GM13977 (cell line): ENCODE measurements at regions not wholly inside any gene's neighbourhood (a gene's known extent, or its start where the extent isn't known, plus 50 kb on each side); places are given as distances from the start of the nearest gene placed in this dataset.

Source experiments
- DNase-seq: peaks from one replicate; pipeline ENCODE4 v3.0.0; 2012; ENCODE audit warnings: low spot score
- CTCF ChIP-seq: IDR thresholded peaks from 2 replicates; pipeline ENCODE4 v1.5.1; 2012; ENCODE audit warnings: mild to moderate bottlenecking, control low read depth; ENCODE audit not compliant: insufficient read depth; ENCODE audit errors: extremely low read depth, missing control alignments
- in situ Hi-C: fragments of 300-500 bp; cut with MboI; formaldehyde crosslinking; loops from one replicate; pipeline ENCODE4 v1.12.0; 2022; ENCODE audit warnings: low sequenced_read_pairs, low pct_unique_long_range_greater_than_20kb, mixed read lengths, inconsistent platforms; ENCODE audit not compliant: unreplicated experiment

- in situ Hi-C loops: no loop called here
- DNase-seq: no peak
- no peak for TF ChIP-seq CTCF
These were observed 72.2 kb upstream of the STOX2 start for GRCh38 chr4:183832776-183833450.

GRCh38 chr4:183834252-183834651 lies 70.9 kb upstream of the STOX2 start:
- no peak for TF ChIP-seq CTCF
- in situ Hi-C loops: no loop called here
- no peak for DNase-seq

- TF ChIP-seq CTCF: no peak
- in situ Hi-C loops: no loop called here
- no peak for DNase-seq
These were observed 67.9 kb upstream of the STOX2 start for GRCh38 chr4:183837222-183837621.

- TF ChIP-seq CTCF: no peak
- DNase-seq: no peak
- in situ Hi-C loops: no loop called here
These were observed 66.0 kb upstream of the STOX2 start for GRCh38 chr4:183838987-183839712.

GRCh38 chr4:183840311-183840710 lies 64.8 kb upstream of the STOX2 start:
- in situ Hi-C loops: no loop called here
- TF ChIP-seq CTCF: peak; percentile 86
- DNase-seq: peak; percentile 71

- in situ Hi-C loops: no loop called here
- no peak for TF ChIP-seq CTCF
- no peak for DNase-seq
These were observed 64.1 kb upstream of the STOX2 start for GRCh38 chr4:183841001-183841400.

- no peak for TF ChIP-seq CTCF
- in situ Hi-C loops: no loop called here
- no peak for DNase-seq
These were observed 63.0 kb upstream of the STOX2 start for GRCh38 chr4:183842129-183842528.
